Ovary (tissue), 7 donors: ENCODE measurements at regions not wholly inside any gene's neighbourhood (a gene's known extent, or its start where the extent isn't known, plus 50 kb on each side); places are given as distances from the start of the nearest gene placed in this dataset.

Source experiments
- DNase-seq, 5 donors: peaks; one replicate each; pipeline ENCODE4 v3.0.0-alpha.2; 2019 to 2020
- H3K27ac ChIP-seq, 2 donors: fragments of 200-600 bp; one replicate each; pipeline versions ENCODE4 v1.5.1 to v1.8.0; 2019 to 2022
- H3K27me3 ChIP-seq: fragments of 200-600 bp; one replicate; pipeline ENCODE4 v1.8.0; 2022
- H3K36me3 ChIP-seq: fragments of 200-600 bp; sonication (generic); one replicate; pipeline ENCODE4 v1.5.1; 2019
- H3K4me1 ChIP-seq: one replicate; pipeline ENCODE4 v1.8.1; 2013; ENCODE audit warnings: mild to moderate bottlenecking, moderate library complexity; ENCODE audit not compliant: insufficient read depth
- H3K4me3 ChIP-seq: fragments of 200-600 bp; sonication (generic); one replicate; pipeline ENCODE4 v1.5.1; 2017
- H3K9me3 ChIP-seq, 2 donors: fragments of 200-600 bp in 1 of 2; sonication (generic) in 1 of 2; one replicate each; pipeline versions ENCODE4 v1.5.1 to v1.8.1; 2013 to 2019; ENCODE audit warnings: mild to moderate bottlenecking in 1 of 2, moderate library complexity in 1 of 2
- CTCF ChIP-seq, 3 donors: fragments of 450-650 bp in 2 of 3; fragments of 200-600 bp in 1 of 3; IDR thresholded peaks; one replicate each; pipeline versions ENCODE4 v1.5.1 to v1.8.0; 2016 to 2022; ENCODE audit warnings: antibody characterized with exemption in 3 of 3, mild to moderate bottlenecking in 1 of 3
- EP300 ChIP-seq: sonication (generic); formaldehyde crosslinking; IDR thresholded peaks from one replicate; pipeline ENCODE4 v1.6.1; 2017; ENCODE audit warnings: antibody characterized with exemption
- POLR2A ChIP-seq: fragments of 450-650 bp; IDR thresholded peaks from one replicate; pipeline ENCODE4 v1.6.1; 2017; ENCODE audit warnings: antibody characterized with exemption, mild to moderate bottlenecking, moderate library complexity
- whole genome bisulfite sequencing, 3 donors: extraction: QIAGEN DNeasy Blood & Tissue Kit in 1 of 3; methylation state at CpG; one replicate each; pipeline versions ENCODE4 v1.1.5 to v1.1.7; 2013 to 2017; 5-methylcytosine and 5-hydroxymethylcytosine counted together
- intact Hi-C, 4 donors: fragments of 100-400 bp; cut with DNase I; formaldehyde crosslinking; loops; one replicate each; pipeline versions ENCODE4 v1.11.0 to v1.15.1; 2022 to 2023
- donor health status: DM: no; HTN: no; CAD: no; lungs with moderate emphysema.
- donor health status: DM: no; HTN: no; CAD: no.
- donor health status: Bipolar disorder and iron deficiency.
- donor health status: DM: no; HTN: no; CAD: no.
- donor health status: DM: yes; HTN: yes; CAD: no.

GRCh38 chr18:28519997-28520396 lies 343.1 kb upstream of the CDH2 start:
- no peaks in the 10 kb centered on the region for H3K36me3 ChIP-seq
- DNase-seq, result no peak
- no peak overlapping the region for H3K27ac ChIP-seq
- TF ChIP-seq CTCF (IDR thresholded peaks at IDR 0.05) (no peak), POLR2A (no peak), EP300 (no peak)
- no peak overlapping the region for H3K4me3 ChIP-seq
- no peaks in the 10 kb centered on the region for H3K4me1 ChIP-seq
- no peaks in the 10 kb centered on the region for H3K27me3 ChIP-seq
- 81 to 92% (median 82%) methylated on average over 5 of the region's 5 CpGs for WGBS, 3 donors
- H3K9me3 ChIP-seq, result no peaks in the 10 kb centered on the region
- intact Hi-C loops, result no loop called here

GRCh38 chr18:28514699-28515098 lies 337.8 kb upstream of the CDH2 start:
- Histone ChIP-seq H3K4me1 (no peaks in the 10 kb centered on the region), H3K9me3 (no peaks in the 10 kb centered on the region), H3K27ac (no peak overlapping the region), H3K27me3 (no peaks in the 10 kb centered on the region), H3K36me3 (no peaks in the 10 kb centered on the region), H3K4me3 (no peak overlapping the region)
- TF ChIP-seq EP300 (no peak), POLR2A (no peak), CTCF (IDR thresholded peaks at IDR 0.05) (no peak)
- intact Hi-C loops, result no loop called here
- no peak for DNase-seq
- WGBS, 3 donors, result 90 to 92% (median 92%) methylated on average over 6 of the region's 6 CpGs

- no peak for DNase-seq
- H3K27ac ChIP-seq, result no peak overlapping the region
- intact Hi-C loops, result no loop called here
- TF ChIP-seq EP300 (no peak), CTCF (IDR thresholded peaks at IDR 0.05) (no peak), POLR2A (no peak)
- H3K9me3 ChIP-seq, result no peaks in the 10 kb centered on the region
- no peaks in the 10 kb centered on the region for H3K27me3 ChIP-seq
- no peaks in the 10 kb centered on the region for H3K36me3 ChIP-seq
- H3K4me3 ChIP-seq, result no peak overlapping the region
- 87 to 95% (median 89%) methylated on average over 2 of the region's 2 CpGs for WGBS, 3 donors
- no peaks in the 10 kb centered on the region for H3K4me1 ChIP-seq
Measured at GRCh38 chr18:28512357-28512756, 335.4 kb upstream of the CDH2 start.

GRCh38 chr18:28511413-28511821 lies 334.5 kb upstream of the CDH2 start:
- Histone ChIP-seq H3K27ac (no peak overlapping the region), H3K27me3 (no peaks in the 10 kb centered on the region), H3K4me3 (no peak overlapping the region), H3K9me3 (no peaks in the 10 kb centered on the region), H3K4me1 (no peaks in the 10 kb centered on the region), H3K36me3 (no peaks in the 10 kb centered on the region)
- intact Hi-C loops, result no loop called here
- TF ChIP-seq EP300, result no peak
- TF ChIP-seq POLR2A, result no peak
- no peak for TF ChIP-seq CTCF (IDR thresholded peaks at IDR 0.05)
- WGBS, 3 donors, result 60 to 65% (median 62%) methylated on average over 2 of the region's 2 CpGs
- DNase-seq, result no peak

- Histone ChIP-seq H3K36me3 (no peaks in the 10 kb centered on the region), H3K4me1 (no peaks in the 10 kb centered on the region), H3K9me3 (no peaks in the 10 kb centered on the region), H3K27ac (no peak overlapping the region), H3K4me3 (no peak overlapping the region), H3K27me3 (no peaks in the 10 kb centered on the region)
- intact Hi-C loops, result no loop called here
- no peak for TF ChIP-seq EP300
- TF ChIP-seq CTCF (IDR thresholded peaks at IDR 0.05), result no peak
- no peak for TF ChIP-seq POLR2A
- DNase-seq, result no peak
Measured at GRCh38 chr18:28510210-28510609, 333.3 kb upstream of the CDH2 start.
